GM23338 (cell line): ENCODE measurements at regions not wholly inside any gene's neighbourhood (a gene's known extent, or its start where the extent isn't known, plus 50 kb on each side); places are given as distances from the start of the nearest gene placed in this dataset.

ENCODE experiments used
- ATAC-seq: fragments of 200-7000 bp; cut with Tn5 transposase; 3 replicates; pipeline ENCODE4 v1.9.1; 2020
- DNase-seq: peaks from one replicate; pipeline ENCODE4 v3.0.0-alpha.2; 2015; ENCODE audit warnings: low spot score
- H2AFZ ChIP-seq: fragments of 200-600 bp; sonication (generic); 2 replicates; pipeline ENCODE4 v1.8.0; 2016; ENCODE audit warnings: antibody characterized with exemption, mild to moderate bottlenecking, moderate library complexity
- H3F3A ChIP-seq: fragments of 200-600 bp; sonication (generic); replicated peaks from 2 replicates; pipeline ENCODE4 v1.8.0; 2017; ENCODE audit warnings: antibody characterized with exemption, mixed run types, low read depth
- H3K27ac ChIP-seq: fragments of 200-600 bp; sonication (generic); 2 replicates; pipeline ENCODE4 v1.6.1; 2016; ENCODE audit warnings: low read depth
- H3K27me3 ChIP-seq: fragments of 200-600 bp; sonication (generic); 2 replicates; pipeline ENCODE4 v1.8.0; 2016; ENCODE audit warnings: mild to moderate bottlenecking, mixed run types, moderate library complexity; ENCODE audit not compliant: insufficient read depth
- H3K36me3 ChIP-seq: fragments of 200-600 bp; sonication (generic); 2 replicates; pipeline ENCODE4 v1.8.0; 2016; ENCODE audit warnings: mild to moderate bottlenecking; ENCODE audit not compliant: insufficient read depth
- H3K4me1 ChIP-seq: fragments of 200-600 bp; sonication (generic); 2 replicates; pipeline ENCODE4 v1.8.0; 2016; ENCODE audit warnings: mild to moderate bottlenecking, moderate library complexity; ENCODE audit not compliant: insufficient read depth
- H3K4me2 ChIP-seq: fragments of 200-600 bp; sonication (generic); 2 replicates; pipeline ENCODE4 v1.7.1; 2017; ENCODE audit warnings: mixed run types
- H3K4me3 ChIP-seq: fragments of 200-600 bp; sonication (generic); 2 replicates; pipeline ENCODE4 v1.6.1; 2016; ENCODE audit warnings: mixed run types
- H3K79me2 ChIP-seq: fragments of 200-600 bp; sonication (generic); replicated peaks from 2 replicates; pipeline ENCODE4 v1.8.0; 2017; ENCODE audit warnings: mild to moderate bottlenecking; ENCODE audit not compliant: insufficient read depth
- H3K9me2 ChIP-seq: fragments of 200-600 bp; sonication (generic); 2 replicates; pipeline ENCODE4 v1.8.0; 2017; ENCODE audit not compliant: insufficient read depth
- H4K20me1 ChIP-seq: fragments of 200-600 bp; sonication (generic); replicated peaks from 2 replicates; pipeline ENCODE4 v1.8.0; 2017; ENCODE audit warnings: mild to moderate bottlenecking; ENCODE audit not compliant: insufficient read depth
- H3K27ac Mint-ChIP-seq: 2 replicates; pipeline ENCODE4 v1.8.0; 2020; ENCODE audit warnings: inconsistent platforms, mild to moderate bottlenecking, moderate library complexity, mixed read lengths
- H3K27me3 Mint-ChIP-seq: 3 replicates; pipeline ENCODE4 v1.8.0; 2022; ENCODE audit warnings: low read depth, mild to moderate bottlenecking, moderate library complexity, mixed read lengths, inconsistent platforms; ENCODE audit not compliant: insufficient read depth, poor library complexity
- H3K36me3 Mint-ChIP-seq: 3 replicates; pipeline ENCODE4 v1.8.0; 2021; ENCODE audit warnings: low read depth, mild to moderate bottlenecking, inconsistent platforms, moderate library complexity, mixed read lengths
- H3K4me1 Mint-ChIP-seq: 3 replicates; pipeline ENCODE4 v1.8.0; 2020; ENCODE audit warnings: mild to moderate bottlenecking, inconsistent platforms, mixed read lengths
- H3K4me3 Mint-ChIP-seq: 3 replicates; pipeline ENCODE4 v1.8.0; 2021; ENCODE audit warnings: moderate library complexity, mild to moderate bottlenecking, inconsistent platforms, mixed read lengths
- H3K9me3 Mint-ChIP-seq: 3 replicates; pipeline ENCODE4 v1.8.0; 2020; ENCODE audit warnings: moderate library complexity, mild to moderate bottlenecking, inconsistent platforms, mixed read lengths
- CREB1 ChIP-seq: fragments of 250-450 bp; sonication (Bioruptor Pico); IDR thresholded peaks from 2 replicates; pipeline ENCODE4 v1.5.0; 2020; ENCODE audit warnings: low read depth, mild to moderate bottlenecking, moderate library complexity
- EZH2 ChIP-seq: fragments of 200-600 bp; sonication (generic); IDR thresholded peaks from one replicate; pipeline ENCODE4 v1.8.0; 2017; ENCODE audit warnings: antibody characterized with exemption, mild to moderate bottlenecking, low read depth; ENCODE audit not compliant: unreplicated experiment
- EZH2phosphoT487 ChIP-seq: fragments of 200-600 bp; sonication (generic); IDR thresholded peaks from one replicate; pipeline ENCODE4 v1.8.1; 2018; ENCODE audit warnings: antibody characterized with exemption; ENCODE audit not compliant: unreplicated experiment
- JUNB ChIP-seq: IDR thresholded peaks from one replicate; pipeline ENCODE4 v1.6.1; 2016; ENCODE audit warnings: antibody characterized with exemption; ENCODE audit not compliant: unreplicated experiment
- NANOG ChIP-seq: IDR thresholded peaks from 2 replicates; pipeline ENCODE4 v1.6.1; 2016; ENCODE audit warnings: antibody characterized with exemption, borderline replicate concordance
- POLR2AphosphoS5 ChIP-seq: IDR thresholded peaks from 2 replicates; pipeline ENCODE4 v1.6.1; 2016; ENCODE audit warnings: antibody characterized with exemption, low read depth
- STAT1 ChIP-seq: IDR thresholded peaks from one replicate; pipeline ENCODE4 v1.6.1; 2016; ENCODE audit warnings: antibody characterized with exemption; ENCODE audit not compliant: unreplicated experiment
- ZNF114 ChIP-seq: fragments of 250-450 bp; sonication (Bioruptor Pico); IDR thresholded peaks from 2 replicates; pipeline ENCODE4 v1.5.0; 2020; ENCODE audit warnings: mild to moderate bottlenecking, moderate library complexity
- ZNF331 ChIP-seq: fragments of 250-450 bp; sonication (Bioruptor Pico); IDR thresholded peaks from 2 replicates; pipeline ENCODE4 v1.5.0; 2020; ENCODE audit warnings: low read depth, mild to moderate bottlenecking, moderate library complexity
- TF ChIP-seq, protein P1 (sequence below): IDR thresholded peaks from one replicate; pipeline ENCODE4 v1.6.1; 2018; ENCODE audit warnings: antibody characterized with exemption; ENCODE audit not compliant: unreplicated experiment
- TF ChIP-seq, protein P2 (sequence below), 2 experiments: fragments of 200-600 bp in 1 of 2; sonication (generic) in 1 of 2; conservative IDR thresholded peaks; 2 replicates each; pipeline versions ENCODE4 v1.5.1 to v1.6.1; 2016 to 2017; ENCODE audit warnings: antibody characterized with exemption in 2 of 2, low read depth in 2 of 2, mild to moderate bottlenecking in 2 of 2, moderate library complexity in 1 of 2
- TF ChIP-seq, protein P3 (sequence below): IDR thresholded peaks from 2 replicates; pipeline ENCODE4 v1.6.1; 2016; ENCODE audit warnings: antibody characterized with exemption

DNA sequence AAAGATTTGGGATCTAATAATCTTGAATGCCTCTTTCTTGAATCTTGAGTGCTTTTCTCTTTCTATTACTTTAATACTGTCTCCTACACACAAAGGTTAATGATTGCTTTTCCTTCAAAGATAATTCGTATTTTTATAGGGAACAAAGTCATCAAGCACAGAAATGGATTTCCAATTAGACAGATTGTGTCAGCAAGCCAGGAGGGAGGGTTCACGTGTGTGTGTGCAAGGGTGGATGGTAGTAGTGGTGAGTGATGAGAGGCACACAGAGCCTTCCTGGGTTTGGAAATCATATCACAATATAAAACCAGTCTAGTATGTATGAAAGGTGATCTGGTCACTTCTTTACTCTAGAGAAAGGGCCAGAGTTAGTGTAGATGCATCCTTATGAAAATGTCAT lies 51.2 kb upstream of the NEDD9 start:
- no peak overlapping the region for H3K27ac ChIP-seq
- no peak overlapping the region for H3K4me3 ChIP-seq
- H3K27me3 ChIP-seq: no peaks in the 10 kb centered on the region
- H3F3A ChIP-seq: no peaks in the 10 kb centered on the region
- Mint-ChIP-seq H3K36me3 (no peaks in the 10 kb centered on the region), H3K4me3 (no peak overlapping the region), H3K4me1 (peaks cover 11% of the 10 kb centered on the region), H3K9me3 (0 out of 3 replicates have a peak, but pooled peaks cover 2% of the 10 kb centered on the region), H3K27ac (no peak overlapping the region), H3K27me3 (peaks cover 8% of the 10 kb centered on the region)
- no peak overlapping the region for H2AFZ ChIP-seq
- H3K4me1 ChIP-seq: no peaks in the 10 kb centered on the region
- no peak for DNase-seq
- H3K4me2 ChIP-seq: no peak overlapping the region
- TF ChIP-seq ZNF331 (CRISPR knock-in tag) (no peak), ZNF114 (CRISPR knock-in tag) (no peak), STAT1 (no peak), JUNB (no peak), POLR2AphosphoS5 (no peak), NANOG (no peak), CREB1 (CRISPR knock-in tag) (no peak), EZH2phosphoT487 (no peak)
- TF ChIP-seq, protein P1, sequence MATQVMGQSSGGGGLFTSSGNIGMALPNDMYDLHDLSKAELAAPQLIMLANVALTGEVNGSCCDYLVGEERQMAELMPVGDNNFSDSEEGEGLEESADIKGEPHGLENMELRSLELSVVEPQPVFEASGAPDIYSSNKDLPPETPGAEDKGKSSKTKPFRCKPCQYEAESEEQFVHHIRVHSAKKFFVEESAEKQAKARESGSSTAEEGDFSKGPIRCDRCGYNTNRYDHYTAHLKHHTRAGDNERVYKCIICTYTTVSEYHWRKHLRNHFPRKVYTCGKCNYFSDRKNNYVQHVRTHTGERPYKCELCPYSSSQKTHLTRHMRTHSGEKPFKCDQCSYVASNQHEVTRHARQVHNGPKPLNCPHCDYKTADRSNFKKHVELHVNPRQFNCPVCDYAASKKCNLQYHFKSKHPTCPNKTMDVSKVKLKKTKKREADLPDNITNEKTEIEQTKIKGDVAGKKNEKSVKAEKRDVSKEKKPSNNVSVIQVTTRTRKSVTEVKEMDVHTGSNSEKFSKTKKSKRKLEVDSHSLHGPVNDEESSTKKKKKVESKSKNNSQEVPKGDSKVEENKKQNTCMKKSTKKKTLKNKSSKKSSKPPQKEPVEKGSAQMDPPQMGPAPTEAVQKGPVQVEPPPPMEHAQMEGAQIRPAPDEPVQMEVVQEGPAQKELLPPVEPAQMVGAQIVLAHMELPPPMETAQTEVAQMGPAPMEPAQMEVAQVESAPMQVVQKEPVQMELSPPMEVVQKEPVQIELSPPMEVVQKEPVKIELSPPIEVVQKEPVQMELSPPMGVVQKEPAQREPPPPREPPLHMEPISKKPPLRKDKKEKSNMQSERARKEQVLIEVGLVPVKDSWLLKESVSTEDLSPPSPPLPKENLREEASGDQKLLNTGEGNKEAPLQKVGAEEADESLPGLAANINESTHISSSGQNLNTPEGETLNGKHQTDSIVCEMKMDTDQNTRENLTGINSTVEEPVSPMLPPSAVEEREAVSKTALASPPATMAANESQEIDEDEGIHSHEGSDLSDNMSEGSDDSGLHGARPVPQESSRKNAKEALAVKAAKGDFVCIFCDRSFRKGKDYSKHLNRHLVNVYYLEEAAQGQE: no peak
- TF ChIP-seq, protein P2, sequence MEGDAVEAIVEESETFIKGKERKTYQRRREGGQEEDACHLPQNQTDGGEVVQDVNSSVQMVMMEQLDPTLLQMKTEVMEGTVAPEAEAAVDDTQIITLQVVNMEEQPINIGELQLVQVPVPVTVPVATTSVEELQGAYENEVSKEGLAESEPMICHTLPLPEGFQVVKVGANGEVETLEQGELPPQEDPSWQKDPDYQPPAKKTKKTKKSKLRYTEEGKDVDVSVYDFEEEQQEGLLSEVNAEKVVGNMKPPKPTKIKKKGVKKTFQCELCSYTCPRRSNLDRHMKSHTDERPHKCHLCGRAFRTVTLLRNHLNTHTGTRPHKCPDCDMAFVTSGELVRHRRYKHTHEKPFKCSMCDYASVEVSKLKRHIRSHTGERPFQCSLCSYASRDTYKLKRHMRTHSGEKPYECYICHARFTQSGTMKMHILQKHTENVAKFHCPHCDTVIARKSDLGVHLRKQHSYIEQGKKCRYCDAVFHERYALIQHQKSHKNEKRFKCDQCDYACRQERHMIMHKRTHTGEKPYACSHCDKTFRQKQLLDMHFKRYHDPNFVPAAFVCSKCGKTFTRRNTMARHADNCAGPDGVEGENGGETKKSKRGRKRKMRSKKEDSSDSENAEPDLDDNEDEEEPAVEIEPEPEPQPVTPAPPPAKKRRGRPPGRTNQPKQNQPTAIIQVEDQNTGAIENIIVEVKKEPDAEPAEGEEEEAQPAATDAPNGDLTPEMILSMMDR (conservative IDR thresholded peaks at IDR 0.05; ENCODE audit: low read depth in 2 of 2): no peak
- ATAC-seq: no peak
- peaks cover 15% of the 10 kb centered on the region for H3K9me2 ChIP-seq
- no peaks in the 10 kb centered on the region for H3K79me2 ChIP-seq
- H3K36me3 ChIP-seq: no peaks in the 10 kb centered on the region
- no peaks in the 10 kb centered on the region for H4K20me1 ChIP-seq

DNA sequence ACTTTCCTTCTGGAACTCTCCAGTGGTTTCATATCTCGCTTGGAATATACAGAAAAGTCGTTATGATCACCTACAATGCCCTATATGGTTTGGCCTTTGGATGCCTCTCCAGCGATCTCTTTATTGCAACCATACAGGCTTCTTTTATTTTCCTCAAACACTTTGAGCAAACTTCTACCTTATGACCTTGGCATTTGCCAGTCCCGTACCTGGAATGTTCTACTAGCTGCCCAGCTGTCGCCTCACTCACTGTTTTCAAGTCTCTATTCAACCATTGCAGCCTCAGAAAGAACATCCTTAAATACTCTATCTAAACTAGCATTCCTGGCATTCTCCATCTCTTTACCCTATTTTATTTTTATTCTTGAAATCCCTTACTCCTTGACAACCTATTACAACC lies 50.4 kb upstream of the NEDD9 start:
- peaks cover 4% of the 10 kb centered on the region for H3K4me1 ChIP-seq
- Mint-ChIP-seq H3K36me3 (no peaks in the 10 kb centered on the region), H3K27ac (no peak overlapping the region), H3K9me3 (0 out of 3 replicates have a peak, but pooled peaks cover 2% of the 10 kb centered on the region), H3K27me3 (peaks cover 8% of the 10 kb centered on the region), H3K4me1 (peaks cover 18% of the 10 kb centered on the region), H3K4me3 (no peak overlapping the region)
- DNase-seq: no peak
- no peaks in the 10 kb centered on the region for H3F3A ChIP-seq
- H2AFZ ChIP-seq: no peak overlapping the region
- H3K27me3 ChIP-seq: no peaks in the 10 kb centered on the region
- no peaks in the 10 kb centered on the region for H3K36me3 ChIP-seq
- H4K20me1 ChIP-seq: no peaks in the 10 kb centered on the region
- ATAC-seq: no peak
- no peak overlapping the region for H3K4me2 ChIP-seq
- H3K27ac ChIP-seq: no peak overlapping the region
- no peaks in the 10 kb centered on the region for H3K79me2 ChIP-seq
- H3K4me3 ChIP-seq: no peak overlapping the region
- peaks cover 15% of the 10 kb centered on the region for H3K9me2 ChIP-seq
- TF ChIP-seq, protein P3, sequence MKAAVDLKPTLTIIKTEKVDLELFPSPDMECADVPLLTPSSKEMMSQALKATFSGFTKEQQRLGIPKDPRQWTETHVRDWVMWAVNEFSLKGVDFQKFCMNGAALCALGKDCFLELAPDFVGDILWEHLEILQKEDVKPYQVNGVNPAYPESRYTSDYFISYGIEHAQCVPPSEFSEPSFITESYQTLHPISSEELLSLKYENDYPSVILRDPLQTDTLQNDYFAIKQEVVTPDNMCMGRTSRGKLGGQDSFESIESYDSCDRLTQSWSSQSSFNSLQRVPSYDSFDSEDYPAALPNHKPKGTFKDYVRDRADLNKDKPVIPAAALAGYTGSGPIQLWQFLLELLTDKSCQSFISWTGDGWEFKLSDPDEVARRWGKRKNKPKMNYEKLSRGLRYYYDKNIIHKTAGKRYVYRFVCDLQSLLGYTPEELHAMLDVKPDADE: no peak
- TF ChIP-seq EZH2 (no peak), POLR2AphosphoS5 (no peak), ZNF331 (CRISPR knock-in tag) (no peak), STAT1 (no peak), CREB1 (CRISPR knock-in tag) (no peak)
- TF ChIP-seq, protein P1: no peak
